Inferior parietal cortex (tissue), 1 donor: ENCODE measurements at regions not wholly inside any gene's neighbourhood (a gene's known extent, or its start where the extent isn't known, plus 50 kb on each side); places are given as distances from the start of the nearest gene placed in this dataset.
"Not testable (repeated sequence)": the region's sequence is repeated elsewhere in the genome, so short reads cannot be mapped to it uniquely, and the experiment has no call there.

Source experiments
- DNase-seq: peaks from one replicate; pipeline ENCODE4 v3.0.0-alpha.2; 2016; ENCODE audit errors: extremely low spot score

DNA sequence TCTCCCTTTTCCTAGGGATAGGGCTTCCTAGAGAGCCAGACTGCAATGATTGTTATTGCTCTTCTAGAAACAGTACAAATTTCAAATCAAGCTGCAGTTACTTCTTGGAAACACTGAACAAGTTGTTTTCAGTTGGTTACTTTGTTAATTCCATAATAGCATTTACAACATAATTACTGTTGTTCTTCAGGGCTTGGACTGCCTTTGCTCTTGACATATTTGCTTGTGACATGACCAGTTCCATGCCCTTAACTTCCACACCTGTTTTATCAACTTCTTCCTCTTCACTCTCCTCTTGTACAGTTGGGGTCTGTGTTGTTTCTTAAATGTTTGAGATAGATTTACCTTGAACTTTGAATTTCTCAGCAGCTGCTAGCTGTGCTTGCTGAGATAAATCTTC lies 104.4 kb downstream of the SEC23IP start:
- DNase-seq = no peak

DNA sequence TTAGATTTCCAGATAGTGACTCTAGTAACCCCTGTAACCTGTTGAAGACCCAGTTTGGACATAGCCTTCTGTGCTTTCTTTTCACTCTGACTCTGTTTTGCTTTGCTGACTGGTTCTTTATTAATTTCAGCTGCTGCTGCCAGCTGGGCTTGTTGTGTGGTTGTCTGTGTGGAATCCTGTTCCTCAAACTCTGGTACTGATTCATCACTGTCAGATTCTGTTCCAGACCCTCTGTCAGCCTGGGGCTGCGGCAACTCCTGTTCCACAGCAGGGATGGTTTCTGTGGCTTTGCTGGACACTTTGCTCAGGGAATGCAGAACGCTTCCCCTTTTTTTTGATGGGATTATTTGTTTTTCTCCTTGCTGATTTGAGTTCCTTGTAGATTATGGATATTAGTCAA lies 104.9 kb downstream of the SEC23IP start:
- no peak for DNase-seq

DNA sequence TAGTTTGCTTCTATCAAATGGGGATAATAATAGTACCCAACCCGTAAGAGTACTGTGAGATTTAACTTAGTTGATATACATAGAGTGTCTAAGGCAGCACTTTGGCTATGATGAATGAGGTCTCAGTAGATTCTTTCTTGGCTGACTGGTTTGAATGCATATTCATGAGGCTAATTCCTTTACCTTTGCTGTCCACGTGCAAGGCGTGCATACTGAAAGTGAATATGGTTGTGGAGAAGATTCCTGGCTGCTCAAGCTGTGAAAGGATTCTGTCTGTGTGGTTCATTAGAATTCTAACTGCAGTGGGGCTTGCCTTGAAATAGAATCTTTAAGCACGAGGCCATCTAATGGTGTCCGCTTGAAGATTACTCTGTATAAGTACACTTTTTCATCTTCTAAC lies 110.3 kb downstream of the SEC23IP start:
- DNase-seq = no peak

DNA sequence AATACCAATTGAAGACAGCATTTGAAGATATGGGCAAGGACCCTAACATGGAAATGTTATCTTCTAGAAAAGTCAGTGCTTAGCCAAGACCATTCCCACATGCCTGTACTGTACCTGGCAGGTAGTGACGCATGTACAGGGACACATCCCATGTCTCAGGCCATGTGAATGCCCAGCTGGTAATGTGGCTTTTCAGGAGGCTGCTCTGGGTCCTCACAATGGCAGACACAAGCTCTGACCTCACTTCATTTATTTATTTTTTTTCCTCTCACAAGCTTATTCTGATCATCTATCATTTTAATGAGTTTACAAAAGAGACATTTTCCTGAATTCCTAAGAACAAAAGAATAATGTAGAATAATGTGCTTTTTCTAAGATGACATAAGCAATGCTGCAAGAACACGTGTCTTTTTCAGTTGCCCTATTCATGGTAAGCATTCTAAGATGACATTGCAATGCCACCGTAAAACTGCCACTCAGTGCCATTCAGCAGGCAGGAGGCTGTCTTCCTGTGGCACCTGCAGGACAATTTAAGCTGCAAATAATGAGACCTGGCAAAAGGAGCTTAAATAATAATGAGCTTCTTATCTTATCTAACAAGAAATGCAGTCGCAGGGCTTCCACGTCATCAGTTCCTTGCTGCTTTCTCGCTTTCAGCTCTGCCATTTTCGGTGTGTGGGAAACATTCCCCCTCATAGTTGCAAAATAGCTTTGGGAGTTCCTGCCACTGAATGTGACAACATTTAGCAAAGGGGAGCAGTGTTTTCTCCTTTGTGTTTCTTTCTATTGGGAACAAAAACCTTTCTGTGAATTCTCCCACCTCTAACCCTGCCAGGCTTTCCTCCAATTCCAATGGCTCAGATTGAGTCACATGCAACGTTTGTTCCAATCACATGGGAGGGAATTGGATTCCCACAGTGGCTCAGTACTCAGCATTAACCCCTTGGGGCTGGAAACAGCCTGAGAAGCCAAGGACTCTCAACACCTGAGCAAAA lies 113.0 kb downstream of the SEC23IP start:
- DNase-seq = no peak

DNA sequence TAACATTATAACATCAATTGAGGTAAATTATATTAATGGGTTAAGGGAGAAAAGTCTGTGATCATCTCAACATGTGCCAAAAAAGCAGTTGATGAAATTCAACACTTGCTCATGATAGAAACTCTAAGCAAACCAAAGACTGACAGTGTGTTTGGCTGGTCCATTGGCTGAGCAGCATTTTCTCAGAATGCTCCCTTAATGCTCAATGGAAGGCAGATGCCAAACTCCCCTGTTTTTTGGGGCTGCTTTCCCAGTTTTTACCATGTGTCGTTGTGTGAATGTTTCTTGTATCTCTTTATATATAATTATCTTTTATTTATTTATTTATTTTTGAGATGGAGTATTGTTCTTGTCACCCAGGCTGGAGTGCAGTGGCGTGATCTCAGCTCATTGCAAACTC lies 114.7 kb downstream of the SEC23IP start:
- DNase-seq = no peak

DNA sequence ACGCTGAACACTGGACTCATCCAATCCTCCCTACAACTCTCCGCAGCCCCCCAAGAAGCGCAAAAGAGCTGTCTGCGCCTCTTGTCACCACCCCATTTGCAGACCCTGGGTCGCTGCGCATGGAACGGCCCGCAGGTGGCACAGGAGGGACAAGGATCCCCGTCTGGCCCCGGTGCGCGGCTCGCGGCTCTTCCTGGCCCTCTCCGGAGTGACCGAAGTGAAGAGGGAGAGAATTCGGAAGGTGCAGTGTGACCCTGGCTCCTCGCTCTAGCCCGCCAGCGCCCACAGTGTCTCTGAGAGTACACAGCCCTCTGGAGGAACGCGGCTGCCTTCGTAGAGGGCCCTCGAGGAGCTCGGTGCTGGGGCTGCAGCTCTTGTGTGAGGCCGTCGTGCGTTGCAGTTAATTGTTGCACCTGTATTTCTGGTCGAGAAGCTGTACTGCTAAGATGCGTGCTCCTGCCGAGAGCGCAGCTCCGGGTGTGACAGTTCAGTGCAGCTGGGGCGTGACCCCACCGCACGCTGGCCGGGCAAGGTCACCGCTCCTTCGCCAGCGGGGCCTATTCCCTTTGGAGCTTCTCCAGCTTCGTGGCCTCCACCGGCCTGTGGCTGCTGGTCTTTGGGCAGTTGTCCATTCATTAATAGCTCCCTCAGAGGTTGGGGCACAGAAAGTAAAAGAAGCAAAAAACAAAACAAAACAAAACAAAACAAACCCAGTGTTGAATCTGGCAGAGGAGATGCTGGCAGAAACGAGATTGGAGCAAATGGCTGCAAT lies 119.0 kb downstream of the SEC23IP start:
- DNase-seq = no peak

DNA sequence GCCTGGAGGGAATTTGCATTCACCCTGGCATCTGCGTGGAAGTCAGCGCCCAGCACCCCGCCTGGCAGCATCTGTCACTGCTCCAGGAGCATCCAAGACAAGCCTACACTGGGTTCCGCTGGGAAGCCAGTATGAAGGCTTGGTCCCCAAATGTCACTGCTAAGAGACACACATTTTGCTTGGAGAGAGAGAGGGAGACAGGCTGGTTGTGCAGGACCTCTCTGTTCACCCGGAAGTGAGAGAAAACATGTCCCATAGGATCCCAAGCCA lies 119.5 kb downstream of the SEC23IP start:
- DNase-seq = no peak

DNA sequence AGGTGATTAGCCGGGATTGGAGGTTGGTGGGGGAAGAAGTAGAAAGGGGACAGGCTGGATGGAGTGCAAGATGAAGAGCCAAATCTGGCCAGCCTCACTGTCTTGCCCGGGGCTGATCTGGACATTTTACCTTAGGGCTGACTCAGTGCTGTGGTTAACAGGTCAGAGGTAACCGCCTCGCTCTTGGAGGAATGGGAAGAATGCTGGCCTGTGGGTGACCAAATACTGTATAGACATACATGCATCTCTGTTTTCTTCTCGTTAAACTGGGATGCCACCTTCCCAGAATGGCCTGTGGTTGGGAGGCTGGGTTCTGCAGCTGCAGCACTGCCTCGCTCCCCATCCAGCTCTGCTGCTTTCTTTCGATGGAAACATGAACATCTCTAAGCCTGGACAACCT lies 120.0 kb downstream of the SEC23IP start:
- no peak for DNase-seq

DNA sequence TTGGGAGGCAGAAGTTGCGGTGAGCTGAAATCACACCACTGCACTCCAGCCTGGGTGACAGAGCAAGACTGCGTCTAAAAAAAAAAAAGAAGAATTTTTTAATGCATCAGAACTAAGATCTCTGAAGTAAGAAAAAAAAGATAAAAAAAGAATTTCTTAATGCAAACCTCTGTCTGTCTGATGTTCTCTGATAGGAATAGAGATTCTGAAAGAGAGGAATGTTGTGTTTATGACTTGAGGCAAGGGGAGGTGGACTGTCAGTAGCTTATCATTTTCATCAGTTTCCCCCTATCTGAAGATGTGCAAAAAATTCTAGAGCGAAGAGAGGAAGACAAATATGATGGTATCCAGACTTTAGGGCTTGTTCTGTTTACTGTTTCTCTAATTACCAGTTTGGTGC lies 121.5 kb downstream of the SEC23IP start:
- no peak for DNase-seq

DNA sequence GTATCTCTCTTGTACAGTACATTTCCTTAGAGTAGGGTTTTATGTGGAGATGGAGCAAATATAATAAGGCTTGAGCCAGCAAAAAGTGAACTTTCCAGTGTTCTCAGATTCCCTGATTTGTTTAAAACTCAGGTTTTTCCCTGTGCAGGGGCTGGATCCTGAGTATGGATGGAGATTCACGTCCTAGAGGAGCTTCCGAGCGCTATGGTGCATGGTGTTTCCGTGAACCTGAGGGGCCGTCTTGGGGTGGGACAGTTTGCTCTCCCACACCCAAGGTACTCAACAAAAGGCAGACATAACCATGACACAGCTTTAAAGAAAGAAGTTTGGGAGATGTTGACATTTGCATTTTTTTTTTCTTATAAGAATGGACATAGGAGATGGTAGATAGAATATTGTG lies 122.5 kb downstream of the SEC23IP start:
- DNase-seq = no peak

DNA sequence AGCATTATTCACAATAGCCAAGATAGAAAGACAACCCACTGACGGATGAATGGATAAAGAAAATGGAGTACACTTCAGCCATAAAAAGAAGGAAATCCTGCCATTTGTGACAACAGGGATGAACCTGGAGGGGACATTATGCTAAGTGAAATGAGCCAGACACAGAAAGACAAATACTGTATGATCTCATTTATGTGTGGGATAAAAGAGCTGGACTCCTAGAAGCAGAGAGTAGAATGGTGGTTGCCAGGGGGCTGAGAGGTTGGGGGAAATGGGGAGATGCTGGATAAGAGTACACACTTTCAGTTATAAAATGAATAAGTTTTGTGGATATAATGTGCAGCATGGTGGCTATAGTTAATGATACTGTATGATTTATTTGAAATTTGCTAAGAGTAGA lies 124.4 kb downstream of the SEC23IP start:
- DNase-seq = no peak

DNA sequence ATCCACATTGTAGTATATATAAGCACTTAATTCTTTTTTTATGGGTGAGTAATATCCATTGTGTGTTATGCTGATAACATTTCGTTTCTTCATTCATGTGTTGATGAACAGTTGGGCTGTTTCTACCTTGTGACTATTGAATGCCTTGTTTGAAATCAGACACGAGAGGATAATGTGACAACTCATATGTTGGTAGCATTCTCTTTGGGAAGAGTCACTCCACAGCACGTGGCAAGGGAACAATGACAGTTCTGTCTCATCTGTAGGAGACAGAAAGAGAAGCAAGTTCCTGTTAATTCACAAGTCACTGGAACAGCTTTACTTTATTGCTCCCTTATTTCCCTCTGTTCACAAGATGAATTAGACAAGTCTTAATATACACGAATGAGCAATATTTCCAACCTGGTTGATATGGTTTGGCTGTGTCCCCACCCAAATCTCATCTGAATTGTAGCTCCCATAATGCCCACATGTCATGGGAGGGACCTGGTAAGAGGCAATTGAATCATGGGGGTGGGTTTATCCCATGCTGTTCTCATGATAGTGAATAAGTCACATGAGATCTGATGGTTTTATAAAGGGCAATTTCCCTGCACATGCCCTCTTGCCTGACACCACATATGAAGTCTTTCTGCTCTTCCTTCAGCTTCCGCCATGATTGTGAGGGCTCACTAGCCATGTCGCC lies 125.3 kb downstream of the SEC23IP start:
- DNase-seq = no peak

DNA sequence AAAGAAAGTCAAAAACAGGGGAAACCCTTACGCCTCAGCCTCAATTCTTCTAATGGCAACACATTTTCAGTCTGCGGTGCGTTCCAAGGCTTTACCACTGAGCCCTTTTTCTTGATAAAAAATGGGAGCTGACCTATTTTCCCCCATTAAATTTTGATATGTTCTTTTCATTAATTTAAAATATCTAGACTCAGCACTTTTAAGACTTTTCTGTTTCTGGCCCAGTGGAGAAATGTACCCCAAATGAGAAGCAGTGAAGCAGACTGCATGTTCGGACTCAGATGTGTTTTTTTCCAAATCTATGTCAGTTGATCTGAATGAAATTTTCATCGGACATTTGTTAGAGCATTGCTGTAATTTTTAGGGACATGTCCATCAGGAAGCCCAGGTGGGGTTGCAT lies 126.2 kb downstream of the SEC23IP start:
- DNase-seq = no peak

DNA sequence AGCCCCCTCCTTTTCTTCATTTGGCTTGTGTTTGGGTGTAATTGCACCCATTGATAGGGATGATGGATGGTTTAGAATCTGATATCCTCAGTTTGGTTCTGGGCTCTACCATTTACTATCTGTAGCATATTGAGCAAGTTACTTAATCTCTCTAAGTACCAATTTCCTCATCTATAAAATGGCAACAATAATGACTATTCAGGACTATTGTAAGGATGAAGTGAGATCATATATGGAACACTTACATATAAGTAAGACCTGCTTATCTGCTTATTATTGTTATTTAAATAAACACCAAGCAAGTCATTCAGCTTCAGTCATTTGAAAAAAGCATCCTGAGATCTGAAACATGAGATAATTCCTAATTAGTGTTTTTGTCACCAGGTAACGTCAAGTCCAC lies 127.0 kb downstream of the SEC23IP start:
- no peak for DNase-seq

DNA sequence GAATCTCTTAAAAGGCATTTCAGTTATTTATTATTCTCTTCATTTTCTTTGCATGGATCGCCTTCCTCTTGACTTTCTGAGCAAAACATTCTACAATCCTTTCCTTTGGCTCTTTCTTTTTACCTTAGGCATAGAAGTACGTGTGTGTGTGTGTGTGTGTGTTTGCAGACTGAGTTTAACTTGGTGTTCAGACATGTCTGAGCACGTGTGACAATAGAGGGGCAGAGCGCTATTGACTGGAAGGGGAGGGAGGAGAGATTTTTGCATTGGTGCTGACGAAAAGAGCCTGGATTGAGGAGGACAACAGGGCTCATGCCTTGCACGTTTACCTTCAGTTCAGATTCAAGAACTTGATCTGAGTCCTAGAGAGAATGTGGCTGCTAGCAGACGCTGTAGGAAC lies 129.8 kb downstream of the SEC23IP start:
- DNase-seq = no peak

DNA sequence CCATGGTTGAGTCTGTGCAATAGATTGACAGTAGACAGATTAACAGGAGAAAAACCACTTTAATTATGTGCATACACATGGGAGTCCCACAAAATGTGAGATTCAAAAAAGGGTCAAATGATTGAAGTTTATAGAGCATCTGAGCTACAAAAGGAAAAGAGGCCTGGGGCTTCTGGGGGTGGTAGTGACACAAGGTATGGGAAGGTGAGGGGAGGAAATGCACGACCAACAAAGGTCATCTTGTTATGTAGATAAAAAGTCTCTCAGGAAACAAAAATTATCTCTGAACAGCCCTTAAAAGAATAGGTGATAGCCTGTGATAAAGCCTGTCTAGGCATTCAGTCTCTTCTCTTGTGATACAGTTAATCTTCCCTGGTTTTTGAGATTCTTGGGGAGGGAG lies 141.7 kb downstream of the SEC23IP start:
- DNase-seq = no peak

DNA sequence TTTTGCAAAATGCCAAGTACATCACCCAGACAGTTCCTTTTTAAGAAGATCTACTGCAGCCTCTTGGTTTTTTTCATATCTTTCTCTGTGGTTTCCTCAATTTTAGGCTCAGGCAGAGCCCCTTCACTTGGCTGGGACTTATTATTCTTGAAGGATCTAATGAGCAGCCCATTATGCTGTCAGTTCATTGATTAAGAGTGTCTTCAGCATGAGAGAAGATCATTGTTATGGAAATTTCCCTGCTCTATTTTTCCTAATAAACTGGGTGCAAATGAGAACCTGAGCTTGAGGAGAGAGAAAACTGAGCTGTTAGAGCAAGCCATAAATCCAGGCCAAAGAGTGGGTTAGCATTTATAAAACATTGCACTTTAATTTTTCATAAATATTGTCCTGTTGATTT lies 146.5 kb downstream of the SEC23IP start:
- DNase-seq = no peak

DNA sequence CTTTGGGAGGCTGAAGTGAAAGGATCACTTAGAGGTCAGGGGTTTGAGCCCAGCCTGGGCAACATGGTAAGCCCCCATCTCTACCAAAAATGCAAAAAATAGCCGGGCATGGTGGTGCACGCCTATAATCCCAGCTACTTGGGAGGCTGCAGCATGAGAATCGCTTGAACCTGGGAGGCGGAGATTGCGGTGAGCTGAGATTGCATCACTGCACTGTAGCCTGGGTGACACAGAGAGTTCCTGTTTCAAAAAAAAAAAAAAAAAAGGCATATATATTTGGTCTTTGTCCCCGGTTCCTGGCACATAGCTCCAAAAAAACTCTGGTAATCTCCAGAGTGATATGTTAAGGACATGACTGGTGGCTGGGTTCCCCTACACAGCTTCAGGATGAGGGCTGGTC lies 147.3 kb downstream of the SEC23IP start:
- no peak for DNase-seq

DNA sequence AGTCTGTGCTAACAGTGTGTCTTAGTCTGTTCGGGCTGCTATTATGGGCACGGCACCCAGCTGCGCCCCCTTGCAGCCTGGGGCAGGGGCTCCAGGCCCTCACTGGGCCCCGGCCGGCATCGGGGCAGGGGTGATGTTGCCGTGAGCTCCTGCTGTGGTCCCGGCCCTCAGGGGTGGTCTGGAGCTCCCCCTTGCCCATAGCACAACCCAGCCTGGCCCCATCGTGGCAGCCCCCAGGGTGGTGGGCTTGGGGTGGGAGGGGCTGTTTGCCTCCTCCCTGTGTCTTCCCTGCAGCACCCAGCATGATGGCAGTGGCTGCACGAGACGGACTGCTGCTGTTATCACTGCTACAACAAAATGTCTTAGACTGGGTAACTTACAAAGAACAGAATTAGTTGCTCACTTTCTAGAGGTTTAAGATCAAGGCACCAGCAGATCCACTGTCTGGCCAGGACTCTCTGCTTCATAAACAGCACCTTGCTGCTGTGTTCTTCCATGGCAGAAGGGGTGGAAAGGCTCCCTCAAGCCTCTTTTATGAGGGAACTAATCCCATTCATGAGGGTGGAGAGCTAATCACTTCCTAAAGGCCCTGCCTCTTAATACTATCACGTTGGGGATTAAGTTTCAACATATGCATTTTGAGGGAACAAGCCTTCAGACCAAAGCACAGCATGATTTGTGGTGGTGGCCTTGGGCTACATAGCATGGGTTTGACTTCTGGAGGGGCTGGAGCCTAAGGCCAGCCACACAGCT lies 149.5 kb downstream of the SEC23IP start:
- no peak for DNase-seq

DNA sequence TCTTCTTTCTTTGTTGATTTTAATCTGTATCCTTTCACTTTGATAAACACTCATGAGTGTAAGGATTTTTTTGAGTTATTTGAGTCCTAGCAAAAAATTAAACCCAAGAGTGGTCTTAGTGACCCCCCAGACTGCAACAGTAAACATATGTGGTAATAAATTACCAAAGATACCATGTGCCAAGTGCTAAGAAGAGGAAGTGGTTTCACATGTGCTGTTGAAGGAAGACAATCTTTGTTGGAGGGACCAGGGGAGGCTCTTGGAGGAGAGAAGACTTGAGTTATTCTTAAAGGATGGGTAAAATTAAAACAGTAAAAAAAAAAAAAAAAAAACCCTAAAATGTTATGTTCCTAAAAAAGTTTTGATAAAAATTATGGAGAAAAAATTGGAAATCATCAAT lies 150.2 kb downstream of the SEC23IP start:
- no peak for DNase-seq

DNA sequence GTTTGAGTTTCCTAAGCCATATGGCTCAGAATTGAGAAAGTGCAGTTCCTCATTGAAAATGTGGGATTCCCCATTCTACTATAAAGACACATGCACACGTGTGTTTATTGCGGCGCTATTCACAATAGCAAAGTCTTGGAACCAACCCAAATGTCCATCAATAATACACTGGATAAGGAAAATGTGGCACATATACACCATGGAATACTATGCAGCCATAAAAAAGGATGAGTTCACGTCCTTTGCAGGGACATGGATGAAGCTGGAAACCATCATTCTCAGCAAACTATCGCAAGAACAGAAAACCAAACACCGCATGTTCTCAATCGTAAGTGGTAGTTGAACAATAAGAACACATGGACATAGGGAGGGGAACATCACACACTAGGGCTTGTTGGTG lies 154.8 kb downstream of the SEC23IP start:
- not testable (repeated sequence) for DNase-seq

DNA sequence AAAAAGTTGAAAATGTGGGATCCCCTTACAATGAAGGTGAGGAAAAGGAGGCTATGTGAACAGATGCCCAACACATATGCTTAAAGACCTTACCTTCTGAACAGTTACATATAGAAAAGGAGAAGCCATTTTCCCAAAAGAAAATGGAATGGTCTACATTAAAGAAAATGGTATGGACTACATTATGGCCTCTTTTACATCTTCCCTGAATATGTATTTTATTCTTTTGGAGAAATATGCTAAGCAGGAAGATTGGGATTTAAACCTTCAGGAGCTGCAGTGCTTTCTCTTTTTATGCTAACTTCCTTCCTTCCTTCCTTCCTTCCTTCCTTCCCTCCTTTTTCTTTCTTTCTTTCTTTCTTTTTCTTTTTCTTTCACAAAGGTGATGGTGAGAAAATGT lies 155.4 kb downstream of the SEC23IP start:
- no peak for DNase-seq
